NB4 (cell line): ENCODE measurements at regions not wholly inside any gene's neighbourhood (a gene's known extent, or its start where the extent isn't known, plus 50 kb on each side); places are given as distances from the start of the nearest gene placed in this dataset.
A peak's percentile ranks its signal among the peaks of the same experiment; 100 is the strongest.
"Not testable (repeated sequence)": the region's sequence is repeated elsewhere in the genome, so short reads cannot be mapped to it uniquely, and the experiment has no call there.

Experiments
- DNase-seq: peaks from one replicate; pipeline ENCODE4 v3.0.0; 2010; ENCODE audit warnings: low read depth
- H3K4me3 ChIP-seq: one replicate; pipeline ENCODE4 v1.5.1; 2011; ENCODE audit warnings: mild to moderate bottlenecking, low read depth, low read length, moderate library complexity
- CTCF ChIP-seq: IDR thresholded peaks from one replicate; pipeline ENCODE4 v1.5.1; 2012; ENCODE audit warnings: low read depth, low read length
- MAX ChIP-seq: IDR thresholded peaks from 2 replicates; pipeline ENCODE4 v1.6.1; 2011; ENCODE audit warnings: low read depth, low read length
- MYC ChIP-seq: IDR thresholded peaks from 2 replicates; pipeline ENCODE4 v1.6.1; 2011; ENCODE audit warnings: low read depth, low read length
- POLR2A ChIP-seq: IDR thresholded peaks from 2 replicates; pipeline ENCODE4 v1.6.1; 2011; ENCODE audit warnings: mild to moderate bottlenecking; ENCODE audit not compliant: insufficient read length; ENCODE audit errors: extremely low read depth

GRCh38 chr15:87675271-87675670, 581.3 kb downstream of the NTRK3 start:
- DNase-seq, result no peak
- no peak overlapping the region for H3K4me3 ChIP-seq
- no peak for TF ChIP-seq MAX
- TF ChIP-seq CTCF, result no peak
- TF ChIP-seq MYC, result no peak
- TF ChIP-seq POLR2A, result no peak

GRCh38 chr15:87672309-87673288, 583.9 kb downstream of the NTRK3 start:
- DNase-seq, result no peak
- no peak for TF ChIP-seq POLR2A
- TF ChIP-seq CTCF, result peak; percentile 30
- no peak overlapping the region for H3K4me3 ChIP-seq

- no peak for DNase-seq
- H3K4me3 ChIP-seq, result no peak overlapping the region
- TF ChIP-seq MYC (no peak), CTCF (no peak), POLR2A (no peak), MAX (no peak)
These were observed 585.2 kb downstream of the NTRK3 start for GRCh38 chr15:87671289-87671688.

GRCh38 chr15:87669846-87670245, 586.7 kb downstream of the NTRK3 start:
- TF ChIP-seq MYC, result no peak
- no peak for TF ChIP-seq POLR2A
- TF ChIP-seq CTCF, result no peak
- no peak for TF ChIP-seq MAX
- no peak overlapping the region for H3K4me3 ChIP-seq
- DNase-seq, result no peak

GRCh38 chr15:87668768-87669564, 587.6 kb downstream of the NTRK3 start:
- not testable (repeated sequence) for H3K4me3 ChIP-seq, DNase-seq

GRCh38 chr15:87667643-87668042, 588.9 kb downstream of the NTRK3 start:
- no peak for DNase-seq
- TF ChIP-seq MYC (no peak), CTCF (no peak), POLR2A (no peak), MAX (no peak)

More at GRCh38 chr15:87667643-87668042, 588.9 kb downstream of the NTRK3 start:
- H3K4me3 ChIP-seq, result no peak overlapping the region
